GM23248 (cell line): ENCODE measurements at regions not wholly inside any gene's neighbourhood (a gene's known extent, or its start where the extent isn't known, plus 50 kb on each side); places are given as distances from the start of the nearest gene placed in this dataset.

Experiments used
- DNase-seq: peaks from one replicate; pipeline ENCODE4 v3.0.0-alpha.2; 2015
- H2AFZ ChIP-seq: fragments of 200-600 bp; sonication (generic); 2 replicates; pipeline ENCODE4 v1.6.1; 2016; ENCODE audit warnings: antibody characterized with exemption
- H3F3A ChIP-seq: fragments of 200-600 bp; sonication (generic); 2 replicates; pipeline ENCODE4 v1.6.1; 2016; ENCODE audit warnings: mild to moderate bottlenecking, antibody characterized with exemption, mixed run types; ENCODE audit not compliant: insufficient read depth
- H3K27ac ChIP-seq: fragments of 200-600 bp; sonication (generic); 2 replicates; pipeline ENCODE4 v1.5.1; 2016; ENCODE audit warnings: mild to moderate bottlenecking
- H3K27me3 ChIP-seq: fragments of 200-600 bp; sonication (generic); replicated peaks from 2 replicates; pipeline ENCODE4 v1.6.1; 2016; ENCODE audit warnings: mild to moderate bottlenecking; ENCODE audit not compliant: insufficient read depth
- H3K36me3 ChIP-seq: fragments of 200-600 bp; sonication (generic); 2 replicates; pipeline ENCODE4 v1.6.1; 2016; ENCODE audit warnings: low read depth, mild to moderate bottlenecking
- H3K4me1 ChIP-seq: fragments of 200-600 bp; sonication (generic); 2 replicates; pipeline ENCODE4 v1.6.1; 2016; ENCODE audit warnings: mild to moderate bottlenecking; ENCODE audit not compliant: insufficient read depth
- H3K4me2 ChIP-seq: fragments of 200-600 bp; sonication (generic); one replicate; pipeline ENCODE4 v1.6.1; 2016; ENCODE audit warnings: mild to moderate bottlenecking; ENCODE audit not compliant: unreplicated experiment
- H3K4me3 ChIP-seq: fragments of 200-600 bp; sonication (generic); 2 replicates; pipeline ENCODE4 v1.5.1; 2016; ENCODE audit warnings: mild to moderate bottlenecking
- H3K79me2 ChIP-seq: fragments of 200-600 bp; sonication (generic); 2 replicates; pipeline ENCODE4 v1.6.1; 2016; ENCODE audit warnings: mild to moderate bottlenecking; ENCODE audit not compliant: insufficient read depth
- H3K9ac ChIP-seq: fragments of 200-600 bp; sonication (generic); 2 replicates; pipeline ENCODE4 v1.6.1; 2016; ENCODE audit warnings: mild to moderate bottlenecking
- H3K9me2 ChIP-seq: fragments of 200-600 bp; sonication (generic); 2 replicates; pipeline ENCODE4 v1.6.1; 2016; ENCODE audit warnings: mixed run types, mild to moderate bottlenecking, moderate library complexity; ENCODE audit not compliant: insufficient read depth
- H3K9me3 ChIP-seq: fragments of 200-600 bp; sonication (generic); one replicate; pipeline ENCODE4 v1.6.1; 2017; ENCODE audit warnings: low read depth
- H4K20me1 ChIP-seq: fragments of 200-600 bp; sonication (generic); 2 replicates; pipeline ENCODE4 v1.6.0; 2016; ENCODE audit not compliant: insufficient read depth
- EZH2 ChIP-seq: fragments of 200-600 bp; sonication (generic); IDR thresholded peaks from 2 replicates; pipeline ENCODE4 v1.6.1; 2018; ENCODE audit warnings: antibody characterized with exemption, mild to moderate bottlenecking; ENCODE audit not compliant: insufficient read depth, poor library complexity, severe bottlenecking
- EZH2phosphoT487 ChIP-seq: fragments of 200-600 bp; sonication (generic); IDR thresholded peaks from 2 replicates; pipeline ENCODE4 v1.6.1; 2018; ENCODE audit warnings: antibody characterized with exemption, moderate library complexity, mild to moderate bottlenecking, low read depth; ENCODE audit not compliant: insufficient read depth
- WGBS, 2 experiments: methylation state at CpG; one replicate each; pipeline ENCODE4 v1.1.6; 2015 to 2017; ENCODE audit warnings: low lambda C conversion rate in 2 of 2, low coverage in 1 of 2; ENCODE audit errors: missing lambda C conversion rate in 2 of 2; 5-methylcytosine and 5-hydroxymethylcytosine counted together
- in situ Hi-C: fragments of 300-500 bp; cut with MboI; formaldehyde crosslinking; loops from 2 replicates; pipeline ENCODE4 v1.15.0; 2020

DNA sequence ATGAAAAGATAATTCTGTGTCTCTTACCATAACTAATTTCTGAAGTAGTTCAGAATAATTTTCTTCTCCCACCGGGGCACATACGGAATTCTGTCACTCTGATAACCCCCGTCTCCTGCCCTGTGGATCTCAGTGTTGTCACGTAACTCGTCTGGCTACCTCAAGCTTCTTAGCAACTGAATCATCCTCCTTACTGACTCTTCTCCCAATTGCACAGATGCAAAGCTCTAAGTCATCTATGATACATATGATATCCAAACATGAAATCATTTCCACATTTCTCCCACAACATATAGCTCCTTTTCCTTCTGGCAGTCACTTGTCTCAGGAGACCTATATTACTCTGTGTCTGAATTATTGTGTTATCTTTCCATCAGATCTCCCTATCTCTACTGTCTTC is 1043.1 kb upstream of the TENM3 start:
- TF ChIP-seq EZH2 (no peak), EZH2phosphoT487 (no peak)
- H3K9me2 ChIP-seq = no peaks in the 10 kb centered on the region
- H3K4me1 ChIP-seq = no peaks in the 10 kb centered on the region
- no peaks in the 10 kb centered on the region for H3K36me3 ChIP-seq
- H3K4me2 ChIP-seq = no peak overlapping the region
- 44 to 46% methylated on average over 5 of the region's 5 CpGs for WGBS, 2 experiments
- no peak for DNase-seq
- H2AFZ ChIP-seq = no peak overlapping the region
- no peak overlapping the region for H3K4me3 ChIP-seq
- no peaks in the 10 kb centered on the region for H4K20me1 ChIP-seq
- H3K27me3 ChIP-seq = no peaks in the 10 kb centered on the region
- in situ Hi-C loops = no loop called here
- no peaks in the 10 kb centered on the region for H3K79me2 ChIP-seq
- H3K27ac ChIP-seq = no peak overlapping the region
- no peaks in the 10 kb centered on the region for H3K9me3 ChIP-seq
- H3F3A ChIP-seq = no peaks in the 10 kb centered on the region
- no peak overlapping the region for H3K9ac ChIP-seq

DNA sequence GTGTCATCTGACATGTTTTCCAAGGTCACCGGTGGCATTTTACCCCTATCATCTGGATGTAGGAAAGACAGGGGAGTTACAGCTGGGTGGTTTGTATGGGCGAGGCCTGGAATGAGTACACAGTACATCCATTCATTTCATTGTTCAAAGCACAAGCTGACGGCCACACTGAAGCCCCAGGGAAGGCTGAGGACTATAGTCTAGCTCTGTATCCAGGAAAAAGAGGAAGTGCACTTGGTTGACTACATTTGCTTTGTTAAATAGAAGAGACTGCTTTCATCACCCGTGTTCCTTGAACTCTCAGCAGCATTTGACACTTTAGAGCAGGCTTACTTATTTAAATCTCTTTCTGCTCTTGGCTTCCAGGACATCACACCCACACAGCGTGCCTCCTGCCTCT is 1041.0 kb upstream of the TENM3 start:
- no peak overlapping the region for H3K27ac ChIP-seq

DNA sequence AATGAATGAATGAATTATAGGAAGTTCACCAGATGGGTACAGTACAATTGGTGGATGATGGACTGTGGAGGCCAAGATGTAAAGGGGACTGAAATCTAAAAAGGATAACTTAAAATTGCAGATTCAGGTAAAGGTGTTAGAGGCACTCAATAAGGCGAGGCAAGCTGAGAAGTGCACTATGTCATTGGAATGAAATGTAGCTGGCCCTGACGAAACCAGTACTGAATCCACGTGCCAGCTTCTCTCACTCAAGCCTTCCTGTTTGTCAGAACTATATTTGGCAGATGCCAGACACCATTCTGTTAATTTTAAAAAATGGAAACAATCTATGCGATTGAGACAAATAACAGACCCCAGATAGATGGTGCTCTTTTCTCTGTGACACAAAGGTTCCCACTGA is 1039.1 kb upstream of the TENM3 start:
- no peaks in the 10 kb centered on the region for H3K27me3 ChIP-seq
- in situ Hi-C loops = no loop called here
- H3K9me2 ChIP-seq = no peaks in the 10 kb centered on the region
- no peak overlapping the region for H2AFZ ChIP-seq
- WGBS, 2 experiments = 39 to 42% methylated on average over 4 of the region's 4 CpGs
- H3F3A ChIP-seq = no peaks in the 10 kb centered on the region
- TF ChIP-seq EZH2 = no peak
- no peak for TF ChIP-seq EZH2phosphoT487
- H3K4me2 ChIP-seq = no peak overlapping the region
- H3K4me1 ChIP-seq = no peaks in the 10 kb centered on the region
- no peak overlapping the region for H3K4me3 ChIP-seq
- H3K79me2 ChIP-seq = no peaks in the 10 kb centered on the region
- H3K27ac ChIP-seq = no peak overlapping the region
- no peak overlapping the region for H3K9ac ChIP-seq
- H4K20me1 ChIP-seq = no peaks in the 10 kb centered on the region
- no peaks in the 10 kb centered on the region for H3K36me3 ChIP-seq
- H3K9me3 ChIP-seq = no peaks in the 10 kb centered on the region
- DNase-seq = no peak

More for the DNA sequence above, 1041.0 kb upstream of the TENM3 start:
- H3K9ac ChIP-seq = no peak overlapping the region
- H3K9me3 ChIP-seq = no peaks in the 10 kb centered on the region
- no peak for DNase-seq
- no peaks in the 10 kb centered on the region for H3K79me2 ChIP-seq
- in situ Hi-C loops = no loop called here
- TF ChIP-seq EZH2phosphoT487 (no peak), EZH2 (no peak)
- H4K20me1 ChIP-seq = no peaks in the 10 kb centered on the region
- no peaks in the 10 kb centered on the region for H3K4me1 ChIP-seq
- H2AFZ ChIP-seq = no peak overlapping the region
- H3K4me3 ChIP-seq = no peak overlapping the region
- no peaks in the 10 kb centered on the region for H3K36me3 ChIP-seq
- no peaks in the 10 kb centered on the region for H3F3A ChIP-seq
- H3K9me2 ChIP-seq = no peaks in the 10 kb centered on the region
- H3K4me2 ChIP-seq = no peak overlapping the region
- WGBS, 2 experiments = 3 to 5% methylated on average over 5 of the region's 5 CpGs
- H3K27me3 ChIP-seq = no peaks in the 10 kb centered on the region

DNA sequence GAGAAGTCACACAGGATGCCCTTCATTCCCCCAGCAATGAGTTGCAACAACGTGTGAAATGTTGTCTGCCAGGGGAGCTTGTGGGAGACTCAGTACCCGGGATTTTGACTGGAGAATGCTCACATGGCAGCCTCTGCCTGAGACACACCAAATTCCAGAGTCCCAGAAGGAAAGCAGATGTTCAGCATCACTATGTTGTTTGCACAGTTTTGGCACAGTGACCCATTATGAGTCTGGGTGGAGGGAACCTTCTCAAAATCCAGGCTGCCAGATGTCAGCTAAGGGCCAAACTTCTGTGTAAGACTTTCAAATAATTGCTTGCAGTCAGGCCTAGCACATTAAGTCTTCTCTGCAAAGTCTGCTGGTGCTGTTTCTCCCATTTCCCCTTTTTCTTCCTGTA is 1029.7 kb upstream of the TENM3 start:
- WGBS, 2 experiments = 0 to 2% methylated on average over 2 of the region's 2 CpGs
- H2AFZ ChIP-seq = no peak overlapping the region
- no peak overlapping the region for H3K4me2 ChIP-seq
- in situ Hi-C loops = no loop called here
- H3K27me3 ChIP-seq = no peaks in the 10 kb centered on the region
- no peaks in the 10 kb centered on the region for H3K4me1 ChIP-seq
- no peaks in the 10 kb centered on the region for H3K9me3 ChIP-seq
- no peaks in the 10 kb centered on the region for H3K36me3 ChIP-seq
- no peak overlapping the region for H3K4me3 ChIP-seq
- H3K9me2 ChIP-seq = no peaks in the 10 kb centered on the region
- no peak overlapping the region for H3K9ac ChIP-seq
- no peaks in the 10 kb centered on the region for H3K79me2 ChIP-seq
- no peak overlapping the region for H3K27ac ChIP-seq
- TF ChIP-seq EZH2phosphoT487 (no peak), EZH2 (no peak)
- no peak for DNase-seq
- no peaks in the 10 kb centered on the region for H4K20me1 ChIP-seq
- H3F3A ChIP-seq = no peaks in the 10 kb centered on the region

DNA sequence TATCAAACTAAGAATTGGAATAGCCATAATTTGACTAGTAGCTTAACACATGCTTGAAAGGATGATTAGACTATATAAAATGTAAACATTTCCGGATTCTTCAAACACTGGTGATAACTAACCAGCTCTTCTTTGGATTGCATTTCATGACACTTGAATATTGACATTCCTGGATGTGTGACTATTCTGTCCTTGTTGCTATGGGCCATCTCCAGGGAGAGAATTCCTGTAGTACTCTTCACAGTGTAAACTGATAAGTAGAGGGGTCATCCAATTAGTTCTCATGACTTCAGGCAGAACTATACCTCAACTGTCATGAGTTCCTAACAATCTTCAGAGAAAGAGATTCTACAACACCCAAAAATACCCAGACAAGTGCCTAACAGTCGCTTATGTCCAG is 1026.7 kb upstream of the TENM3 start:
- TF ChIP-seq EZH2phosphoT487 = no peak
- no peak for TF ChIP-seq EZH2
- Histone ChIP-seq H3K9ac (no peak overlapping the region), H3K36me3 (no peaks in the 10 kb centered on the region), H3K9me3 (no peaks in the 10 kb centered on the region), H2AFZ (no peak overlapping the region), H3K27me3 (no peaks in the 10 kb centered on the region), H3K79me2 (no peaks in the 10 kb centered on the region), H3K4me3 (no peak overlapping the region), H3K27ac (no peak overlapping the region), H3F3A (no peaks in the 10 kb centered on the region), H3K4me2 (no peak overlapping the region), H3K9me2 (no peaks in the 10 kb centered on the region), H4K20me1 (no peaks in the 10 kb centered on the region), H3K4me1 (no peaks in the 10 kb centered on the region)
- WGBS, 2 experiments = 21 to 28% methylated on average over 2 of the region's 2 CpGs
- in situ Hi-C loops = no loop called here
- DNase-seq = no peak
